Fibroblast of mammary gland (primary cell): ENCODE measurements at regions not wholly inside any gene's neighbourhood (a gene's known extent, or its start where the extent isn't known, plus 50 kb on each side); places are given as distances from the start of the nearest gene placed in this dataset.

Source experiments
- DNase-seq: peaks from one replicate; pipeline ENCODE4 v3.0.0-alpha.2; 2010; ENCODE audit warnings: low read depth
- H3K4me3 ChIP-seq: 2 replicates; pipeline ENCODE4 v1.5.1; 2011; ENCODE audit warnings: low read depth, mild to moderate bottlenecking, low read length, moderate library complexity; ENCODE audit not compliant: control insufficient read depth
- TF ChIP-seq, protein P1 (sequence below): conservative IDR thresholded peaks from 2 replicates; pipeline ENCODE4 v1.5.1; 2011; ENCODE audit warnings: low read depth, low read length, inconsistent platforms; ENCODE audit not compliant: control insufficient read depth, insufficient read depth

DNA sequence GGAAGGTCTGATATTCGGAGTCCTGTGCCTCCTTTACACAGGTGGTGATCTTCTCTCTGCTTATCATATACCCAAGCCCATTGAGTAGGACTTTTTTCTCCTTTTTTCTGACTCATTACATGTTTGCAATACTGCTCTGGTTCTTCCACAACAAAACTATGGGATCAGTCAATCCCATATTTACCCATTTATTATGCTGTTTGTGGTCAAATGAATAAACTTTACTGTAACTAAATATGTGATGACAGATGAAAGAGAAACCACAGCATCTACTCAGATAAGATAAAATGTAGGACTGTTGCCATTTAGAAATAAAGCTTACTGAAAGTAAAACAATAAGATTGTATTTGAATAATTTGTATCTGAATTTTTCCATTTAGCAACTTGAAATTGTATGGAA lies 958.7 kb upstream of the FAT3 start:
- H3K4me3 ChIP-seq: no peak overlapping the region
- TF ChIP-seq, protein P1, sequence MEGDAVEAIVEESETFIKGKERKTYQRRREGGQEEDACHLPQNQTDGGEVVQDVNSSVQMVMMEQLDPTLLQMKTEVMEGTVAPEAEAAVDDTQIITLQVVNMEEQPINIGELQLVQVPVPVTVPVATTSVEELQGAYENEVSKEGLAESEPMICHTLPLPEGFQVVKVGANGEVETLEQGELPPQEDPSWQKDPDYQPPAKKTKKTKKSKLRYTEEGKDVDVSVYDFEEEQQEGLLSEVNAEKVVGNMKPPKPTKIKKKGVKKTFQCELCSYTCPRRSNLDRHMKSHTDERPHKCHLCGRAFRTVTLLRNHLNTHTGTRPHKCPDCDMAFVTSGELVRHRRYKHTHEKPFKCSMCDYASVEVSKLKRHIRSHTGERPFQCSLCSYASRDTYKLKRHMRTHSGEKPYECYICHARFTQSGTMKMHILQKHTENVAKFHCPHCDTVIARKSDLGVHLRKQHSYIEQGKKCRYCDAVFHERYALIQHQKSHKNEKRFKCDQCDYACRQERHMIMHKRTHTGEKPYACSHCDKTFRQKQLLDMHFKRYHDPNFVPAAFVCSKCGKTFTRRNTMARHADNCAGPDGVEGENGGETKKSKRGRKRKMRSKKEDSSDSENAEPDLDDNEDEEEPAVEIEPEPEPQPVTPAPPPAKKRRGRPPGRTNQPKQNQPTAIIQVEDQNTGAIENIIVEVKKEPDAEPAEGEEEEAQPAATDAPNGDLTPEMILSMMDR: no peak
- DNase-seq: no peak

DNA sequence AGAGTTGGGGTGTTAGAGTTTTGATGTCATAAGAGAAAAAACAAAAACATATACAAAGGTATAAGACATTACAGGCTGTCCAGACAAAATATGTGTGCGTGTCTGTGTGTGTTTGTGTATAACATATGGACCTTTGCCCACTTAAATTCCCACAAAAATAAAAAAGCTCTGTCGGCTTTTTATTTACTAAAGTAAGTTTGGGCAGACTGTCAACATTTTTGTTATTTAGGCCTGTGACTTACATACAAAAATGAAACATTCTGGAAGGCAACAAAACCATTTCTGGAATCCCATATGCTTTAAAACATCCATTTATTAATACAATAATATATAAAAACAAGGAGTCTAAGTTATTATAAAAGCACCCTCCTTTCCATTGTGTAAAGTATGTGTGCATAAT lies 960.1 kb upstream of the FAT3 start:
- DNase-seq: no peak
- TF ChIP-seq, protein P1: no peak

DNA sequence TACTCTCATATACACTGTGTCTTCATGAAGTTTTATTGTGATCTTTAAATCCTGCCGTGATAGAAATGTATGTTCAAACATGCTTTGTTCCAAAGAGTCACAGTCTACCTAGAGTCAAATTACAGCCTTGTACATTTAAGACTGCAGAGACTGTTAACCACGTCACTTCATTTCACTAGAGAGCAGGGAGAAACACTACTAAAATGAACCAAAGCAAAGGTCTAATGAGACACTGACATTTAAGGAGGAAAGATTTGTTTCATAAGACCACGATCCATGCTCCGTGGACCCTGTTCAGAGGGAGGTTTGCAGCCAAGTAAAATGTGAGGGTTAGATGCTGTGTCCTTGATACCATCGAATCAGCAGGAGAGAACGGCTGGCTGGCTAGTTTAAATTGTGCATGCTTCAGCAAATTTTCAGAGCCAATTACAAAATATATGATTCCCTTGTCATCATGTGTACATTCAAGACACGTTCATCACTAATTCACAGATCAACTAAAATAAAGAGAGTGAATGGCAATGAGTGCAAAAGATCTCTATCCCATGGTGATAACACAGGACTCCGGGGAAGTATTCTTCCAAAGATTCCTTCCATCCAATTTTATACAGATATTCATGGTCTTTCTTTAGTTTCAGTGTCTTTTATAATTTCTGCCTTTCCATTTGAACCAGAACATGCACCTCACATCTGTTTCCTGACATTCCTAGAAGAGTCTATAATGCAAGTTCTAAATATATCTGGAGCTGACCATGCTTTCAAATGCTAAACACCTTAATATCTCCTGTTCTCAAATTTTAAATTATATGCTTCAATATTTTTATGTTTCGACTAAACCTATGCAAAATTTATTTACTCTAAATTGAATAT lies 960.9 kb upstream of the FAT3 start:
- no peak overlapping the region for H3K4me3 ChIP-seq
- TF ChIP-seq, protein P1: no peak
- no peak for DNase-seq

More for the DNA sequence above, 960.1 kb upstream of the FAT3 start:
- no peak overlapping the region for H3K4me3 ChIP-seq

DNA sequence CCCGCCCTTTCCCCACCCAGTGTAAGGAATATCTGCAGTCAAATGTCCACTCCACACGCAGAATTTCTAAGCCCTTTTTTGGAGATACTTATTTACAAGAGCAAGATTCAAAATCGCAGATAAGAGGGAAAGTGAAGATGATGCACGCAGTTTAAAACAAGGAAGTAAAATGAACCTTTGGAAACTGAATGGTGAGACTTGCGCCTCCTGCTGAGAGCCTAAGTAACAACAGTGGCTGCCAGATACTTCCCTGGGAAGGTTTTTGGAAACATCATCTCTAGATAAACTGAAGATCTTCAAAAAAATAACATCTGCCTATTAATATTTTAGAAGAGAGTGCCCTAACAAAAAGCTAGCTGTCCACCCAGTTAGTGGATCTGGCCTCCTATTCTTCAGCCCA lies 963.1 kb upstream of the FAT3 start:
- no peak overlapping the region for H3K4me3 ChIP-seq
- DNase-seq: no peak
- TF ChIP-seq, protein P1: no peak

DNA sequence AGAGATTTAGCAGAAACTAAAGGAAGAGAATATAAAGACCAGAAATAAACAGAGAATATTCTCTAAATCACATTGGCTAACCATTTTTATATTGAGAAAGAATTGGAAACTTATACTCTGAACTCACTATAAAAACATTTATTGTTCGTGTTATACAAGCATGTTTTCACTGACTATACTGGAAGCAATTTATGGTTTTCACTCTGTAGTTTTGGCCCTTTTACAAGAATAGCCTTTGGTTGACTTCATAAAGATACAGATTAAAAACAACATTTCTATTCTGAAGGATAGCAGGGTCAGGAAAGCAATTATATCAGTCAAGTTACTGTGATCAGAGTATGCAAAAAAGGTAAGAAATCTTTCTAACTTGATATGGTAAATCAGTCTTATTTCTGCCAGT lies 965.7 kb upstream of the FAT3 start:
- DNase-seq: no peak
- TF ChIP-seq, protein P1: no peak
- H3K4me3 ChIP-seq: no peak overlapping the region

DNA sequence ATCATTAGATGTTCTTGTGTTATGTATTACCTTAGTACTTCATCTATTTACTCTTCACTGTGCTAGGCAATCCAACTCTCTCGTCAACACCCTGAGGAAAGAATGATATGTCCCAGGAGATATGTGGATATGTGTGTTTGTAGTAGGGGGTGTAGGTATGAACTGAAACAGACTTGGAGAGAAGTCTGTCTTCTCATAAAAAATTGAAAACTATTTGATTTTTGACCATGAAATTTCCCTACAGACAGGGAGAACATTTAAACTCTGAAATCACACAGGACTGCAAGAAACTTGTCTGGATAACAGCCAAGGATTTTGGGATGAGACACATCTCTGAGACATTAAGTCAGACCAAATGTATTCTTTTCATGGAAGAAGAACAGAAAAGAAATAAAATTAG lies 967.0 kb upstream of the FAT3 start:
- TF ChIP-seq, protein P1: no peak
- DNase-seq: no peak
- no peak overlapping the region for H3K4me3 ChIP-seq
